ENCODE measurements at regions not wholly inside any gene's neighbourhood (a gene's known extent, or its start where the extent isn't known, plus 50 kb on each side); places are given as distances from the start of the nearest gene placed in this dataset.

- TF ChIP-seq CTCF (optimal IDR thresholded peaks at IDR 0.05 in 1 of 3, IDR thresholded peaks at IDR 0.05 in 1 of 3, conservative IDR thresholded peaks at IDR 0.05 in 1 of 3; ENCODE audit: extremely low read depth in 1 of 3, insufficient read depth in 2 of 3, low read length in 3 of 3): no peak
- TF ChIP-seq EZH2 (IDR thresholded peaks at IDR 0.05; ENCODE audit: low read length): no peak
Observed at GRCh38 chr3:104582092-104582491, 784.6 kb upstream of the ALCAM start.
